ENCODE measurements at regions not wholly inside any gene's neighbourhood (a gene's known extent, or its start where the extent isn't known, plus 50 kb on each side); places are given as distances from the start of the nearest gene placed in this dataset.
"Not testable (repeated sequence)": the region's sequence is repeated elsewhere in the genome, so short reads cannot be mapped to it uniquely, and the experiment has no call there.

DNA sequence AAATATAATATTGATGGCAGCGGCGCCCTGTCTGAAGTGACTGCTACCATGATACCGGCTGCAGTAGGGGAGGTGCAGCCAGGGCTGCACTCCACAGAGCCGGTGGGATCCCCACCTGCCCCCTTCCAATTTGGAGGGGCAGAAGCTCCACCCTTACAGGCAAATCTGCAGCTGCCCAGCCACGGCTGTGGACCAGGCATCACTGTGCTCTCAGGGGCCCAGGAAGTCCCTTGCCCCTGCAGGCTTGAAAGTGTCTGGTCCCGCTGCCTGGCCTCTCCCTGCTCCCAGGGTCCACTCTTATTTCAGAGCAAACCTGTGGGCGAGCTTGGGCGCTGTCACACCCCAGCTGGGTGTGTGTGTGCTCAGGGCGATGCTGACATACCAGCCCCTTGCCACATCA is 172.7 kb upstream of the SMIM30 start:
- no peak for DNase-seq

DNA sequence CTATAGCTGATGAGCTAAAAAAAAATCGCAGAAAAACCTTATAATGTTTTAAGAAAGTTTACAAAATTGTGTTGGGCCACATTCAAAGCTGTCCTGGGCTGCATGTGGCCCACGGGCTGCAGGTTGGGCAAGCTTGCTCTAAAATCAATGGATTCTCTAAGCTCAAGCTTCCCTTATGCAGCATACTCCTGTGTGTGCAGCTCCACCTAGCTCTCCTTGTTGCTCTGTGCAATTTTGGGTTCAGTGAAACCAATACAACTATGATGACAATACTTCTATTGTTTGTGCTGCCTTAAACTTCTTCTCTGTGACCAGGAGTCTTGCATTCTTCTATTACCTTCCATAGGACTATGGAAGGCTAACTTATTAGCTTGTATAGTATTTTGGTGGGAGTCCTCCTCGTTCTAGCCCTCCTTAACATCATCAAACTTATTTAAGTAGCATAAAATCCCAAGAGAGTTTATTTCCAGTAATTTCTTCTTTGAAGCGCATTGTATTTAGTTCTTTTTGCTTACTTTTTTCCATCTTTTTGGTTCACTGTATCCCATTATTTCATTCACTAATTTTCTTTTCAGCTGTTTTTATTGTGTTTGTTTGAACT is 170.9 kb upstream of the SMIM30 start:
- no peak for DNase-seq

DNA sequence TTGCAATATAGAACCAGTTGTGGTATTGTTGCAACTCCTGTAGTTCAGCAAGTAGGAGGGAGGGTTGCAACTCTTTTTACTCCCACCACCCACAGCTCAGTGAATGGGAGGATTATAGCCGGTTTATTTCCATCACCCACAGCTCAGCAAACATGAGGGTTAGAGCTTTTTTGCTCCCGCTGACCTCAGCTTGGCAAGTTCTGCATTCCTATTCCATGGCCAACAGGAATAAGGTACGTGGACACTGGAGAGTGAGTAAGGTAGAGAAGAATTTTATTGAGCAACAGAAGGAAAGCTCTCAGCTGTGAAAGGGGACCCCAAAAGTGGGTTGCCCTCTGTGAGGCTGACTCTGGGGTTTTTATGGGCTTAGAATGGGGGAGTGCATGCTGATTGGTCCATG is 167.1 kb upstream of the SMIM30 start:
- no peak for DNase-seq

DNA sequence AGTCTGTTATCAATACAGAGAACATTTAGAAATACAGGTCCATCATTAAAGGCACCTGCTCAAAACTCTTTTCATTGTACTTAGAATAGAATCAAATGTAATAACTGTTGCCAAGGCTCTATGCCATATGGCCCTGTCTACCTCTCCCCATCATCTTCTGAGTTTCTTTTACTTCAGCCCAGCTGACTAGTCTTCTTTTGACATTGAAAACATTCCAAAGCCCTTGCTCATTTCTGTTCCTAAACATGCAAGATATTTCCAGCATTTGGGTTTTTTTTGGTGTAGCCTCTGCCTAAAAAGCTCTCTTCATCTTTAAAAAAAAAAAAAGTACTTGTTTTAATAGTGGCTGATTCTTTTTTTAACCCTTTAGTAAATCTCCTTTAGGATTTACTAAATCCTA is 165.5 kb upstream of the SMIM30 start:
- no peak for DNase-seq

DNA sequence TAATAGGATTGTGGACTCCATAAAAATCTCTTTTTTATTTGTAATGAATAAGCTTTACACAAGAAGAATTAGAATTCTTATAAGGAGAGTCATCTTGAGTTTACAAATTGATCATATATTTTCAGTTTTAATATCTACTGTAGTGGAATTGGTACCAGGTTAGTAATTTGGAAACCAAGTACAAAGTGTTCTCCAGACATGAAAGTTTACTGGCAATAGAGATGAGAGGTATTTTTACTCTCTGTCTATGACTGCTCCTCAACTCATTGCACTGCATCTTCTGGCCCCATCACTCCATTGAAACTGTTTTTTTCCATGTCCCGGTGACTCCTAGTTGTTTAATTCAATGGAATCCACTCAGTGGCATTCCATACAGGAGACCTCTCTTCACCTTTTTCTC is 164.5 kb upstream of the SMIM30 start:
- DNase-seq = no peak

DNA sequence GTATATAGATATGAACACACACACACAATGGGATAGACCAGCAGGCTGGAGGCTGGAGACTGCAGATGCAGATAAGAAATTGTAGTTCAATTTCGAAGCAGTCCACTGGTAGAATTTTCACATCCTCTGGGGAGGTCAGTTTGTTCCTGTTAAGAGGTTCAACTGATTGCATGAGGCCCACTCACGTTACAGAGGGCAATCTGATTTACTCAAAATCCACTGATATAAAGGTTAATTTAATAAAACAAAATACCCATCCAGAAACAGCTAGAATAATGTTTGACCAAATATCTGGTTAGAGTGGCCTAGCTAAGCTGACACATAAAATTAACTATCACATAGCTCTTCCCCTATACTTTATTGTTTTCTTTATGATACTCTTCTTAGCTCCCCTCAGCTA is 162.9 kb upstream of the SMIM30 start:
- DNase-seq = no peak

DNA sequence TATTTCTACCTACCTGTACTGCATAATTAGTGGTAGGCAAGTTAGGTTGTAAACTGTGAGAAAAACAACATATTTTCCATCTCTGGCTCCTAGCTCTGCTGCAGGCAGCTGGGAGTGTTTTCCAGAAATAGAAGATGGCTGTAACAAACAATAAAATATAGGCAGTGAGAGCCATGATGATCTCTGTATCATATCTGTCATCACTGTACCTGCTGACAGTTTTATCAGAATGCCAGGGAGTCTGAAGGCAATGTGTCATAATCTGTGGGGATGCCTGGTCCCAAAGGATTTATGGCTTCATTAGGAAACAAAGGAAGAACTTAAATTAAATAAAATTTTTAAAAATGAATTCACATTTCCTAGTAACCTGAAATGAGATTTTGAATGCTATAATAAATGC is 160.9 kb upstream of the SMIM30 start:
- DNase-seq = no peak

DNA sequence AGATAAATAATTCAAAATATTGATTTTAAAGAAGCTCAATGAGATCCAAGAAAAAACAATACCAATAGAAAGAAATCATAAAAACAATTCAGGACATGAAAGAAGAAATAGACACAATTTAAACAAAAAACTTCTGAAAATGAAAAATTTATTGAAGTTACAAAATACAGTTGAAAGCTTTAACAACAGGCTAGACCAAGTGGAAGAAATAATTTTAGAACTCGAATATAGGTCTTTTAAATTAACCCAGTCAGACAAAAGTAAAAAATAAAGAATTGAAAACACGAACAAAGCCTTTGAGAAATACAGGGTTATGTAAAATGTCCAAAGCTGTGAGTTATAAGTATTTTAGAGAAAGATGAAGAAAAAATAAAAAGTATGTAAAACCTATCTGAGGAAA is 152.4 kb upstream of the SMIM30 start:
- DNase-seq = no peak

DNA sequence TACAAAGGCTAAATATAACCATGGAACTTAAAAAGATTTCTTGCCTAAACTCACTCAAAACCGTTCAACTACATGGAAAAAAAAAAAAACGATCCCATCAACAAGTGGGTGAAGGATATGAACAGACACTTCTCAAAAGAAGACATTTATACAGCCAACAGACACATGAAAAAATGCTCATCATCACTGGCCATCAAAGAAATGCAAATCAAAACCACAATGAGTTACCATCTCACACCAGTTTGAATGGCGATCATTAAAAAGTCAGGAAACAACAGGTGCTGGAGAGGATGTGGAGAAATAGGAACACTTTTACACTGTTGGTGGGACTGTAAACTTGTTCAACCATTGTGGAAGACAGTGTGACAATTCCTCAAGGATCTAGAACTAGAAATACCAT is 151.2 kb upstream of the SMIM30 start:
- DNase-seq = not testable (repeated sequence)

DNA sequence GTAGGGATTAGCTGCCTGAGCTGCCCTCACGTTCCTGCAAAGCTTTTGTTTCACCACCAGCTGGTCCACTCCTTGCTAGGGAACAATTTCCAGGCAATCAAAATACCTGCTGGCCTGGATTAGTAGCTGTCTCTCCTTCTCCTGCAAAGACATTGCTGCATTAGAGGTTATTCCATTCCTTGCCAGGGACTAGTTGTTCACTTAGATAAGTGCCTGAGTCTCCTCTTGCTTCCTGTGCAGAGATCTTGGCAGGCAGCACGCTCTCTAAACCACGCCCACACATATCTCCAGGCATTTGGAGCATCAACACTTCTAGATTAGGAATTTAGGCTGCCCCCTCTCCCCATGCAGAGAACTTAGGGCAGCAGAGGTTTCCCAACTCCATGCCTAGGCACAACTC is 150.4 kb upstream of the SMIM30 start:
- DNase-seq = no peak

DNA sequence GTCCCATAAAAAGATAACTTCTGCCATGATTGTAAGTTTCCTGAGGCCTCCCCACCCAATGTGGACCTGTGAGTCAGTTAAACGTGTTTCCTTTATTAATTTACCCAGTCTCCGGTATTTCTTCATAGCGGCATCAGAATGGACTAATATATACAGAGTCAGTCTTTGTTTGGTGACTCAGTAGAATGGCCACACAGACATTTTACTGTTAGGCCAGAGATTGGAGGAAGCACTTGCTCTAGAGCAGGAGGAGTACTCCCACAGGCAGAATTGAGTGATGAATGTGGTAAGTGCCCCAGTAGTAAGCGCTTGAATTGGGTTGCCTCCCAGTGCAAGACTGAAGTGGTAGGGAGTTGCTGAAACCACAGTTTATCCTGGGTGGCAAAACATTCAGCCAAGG is 149.5 kb upstream of the SMIM30 start:
- no peak for DNase-seq

DNA sequence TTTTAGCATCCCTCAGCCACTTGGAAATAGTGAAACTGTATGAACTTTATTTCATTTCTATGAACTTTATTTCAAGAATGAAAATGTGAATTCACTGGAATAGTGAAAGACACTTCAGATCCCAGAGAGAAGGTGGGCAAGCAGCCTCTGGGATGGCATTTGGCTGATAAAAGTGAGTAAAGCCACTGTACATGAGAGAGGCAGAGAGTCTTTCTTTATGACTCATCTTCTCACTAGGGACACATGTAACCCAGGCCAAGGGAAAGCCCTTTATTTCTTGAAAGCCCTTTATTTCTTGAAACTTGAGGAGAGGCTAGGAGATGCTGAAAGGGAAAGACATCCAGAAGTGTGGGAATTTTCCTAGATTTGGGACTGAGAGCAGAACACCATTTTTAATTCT is 148.9 kb upstream of the SMIM30 start:
- DNase-seq = no peak

DNA sequence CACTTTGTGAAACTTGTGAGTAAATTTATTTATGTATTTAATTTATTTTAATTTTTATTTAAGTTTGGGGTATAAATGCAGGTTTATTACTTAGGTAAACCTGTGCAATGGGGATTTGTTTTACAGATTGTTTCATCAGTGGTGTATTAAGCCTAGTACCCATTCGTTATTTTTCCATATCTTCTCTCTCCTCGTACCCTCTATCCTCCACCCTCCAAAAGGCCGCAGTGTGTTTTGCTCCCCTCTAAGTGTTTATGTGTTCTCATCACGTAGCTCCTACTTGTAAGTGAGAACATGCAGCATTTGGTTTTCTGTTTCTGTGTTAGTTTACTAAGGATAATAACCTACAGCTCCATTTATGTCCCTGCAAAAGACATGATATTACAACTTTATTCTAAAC is 145.4 kb upstream of the SMIM30 start:
- DNase-seq = no peak

DNA sequence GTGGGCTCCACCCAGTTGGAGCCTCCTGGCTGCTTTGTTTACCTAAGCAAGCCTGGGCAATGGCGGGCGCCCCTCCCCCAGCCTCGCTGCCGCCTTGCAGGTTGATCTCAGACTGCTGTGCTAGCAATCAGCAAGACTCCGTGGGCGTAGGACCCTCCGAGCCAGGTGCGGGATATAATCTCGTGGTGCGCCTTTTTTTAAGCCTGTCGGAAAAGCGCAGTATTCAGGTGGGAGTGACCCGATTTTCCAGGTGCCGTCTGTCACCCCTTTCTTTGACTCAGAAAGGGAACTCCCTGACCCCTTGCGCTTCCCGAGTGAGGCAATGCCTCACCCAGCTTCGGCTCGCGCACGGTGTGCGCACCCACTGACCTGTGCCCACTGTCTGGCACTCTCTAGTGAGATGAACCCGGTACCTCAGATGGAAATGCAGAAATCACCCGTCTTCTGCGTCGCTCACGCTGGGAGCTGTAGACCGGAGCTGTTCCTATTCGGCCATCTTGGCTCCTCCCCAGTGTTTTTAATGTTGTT is 144.9 kb upstream of the SMIM30 start:
- DNase-seq = not testable (repeated sequence)

DNA sequence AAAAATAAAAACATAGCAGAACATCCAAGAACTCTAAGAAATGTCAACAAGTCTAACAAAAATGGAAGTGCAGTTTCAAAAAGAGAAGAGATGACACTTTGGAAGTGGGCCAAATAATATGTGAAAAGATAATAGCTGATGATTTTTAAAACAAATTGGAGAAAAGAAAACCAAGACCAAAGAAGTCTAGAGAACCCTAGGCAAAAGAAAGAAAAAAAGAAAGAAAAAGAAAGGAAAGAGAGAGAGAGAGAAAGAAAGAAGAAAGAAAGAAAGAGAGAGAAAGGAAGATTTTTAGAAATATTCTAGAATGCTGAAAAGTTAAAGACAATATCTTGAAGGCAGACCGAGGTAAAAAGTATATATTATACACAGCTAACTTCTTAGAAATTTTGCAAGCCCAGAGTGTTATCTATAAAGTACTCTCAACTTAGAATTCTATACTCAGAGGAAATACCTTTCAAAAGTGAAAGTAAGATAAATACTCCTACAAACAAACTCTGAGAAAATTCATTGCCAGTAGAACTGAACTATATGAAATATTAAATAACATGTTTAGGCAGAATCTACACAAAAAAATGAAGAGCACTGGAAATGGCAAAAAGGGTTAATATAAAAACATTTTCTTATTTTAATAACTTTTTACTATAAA is 138.7 kb upstream of the SMIM30 start:
- DNase-seq = no peak

DNA sequence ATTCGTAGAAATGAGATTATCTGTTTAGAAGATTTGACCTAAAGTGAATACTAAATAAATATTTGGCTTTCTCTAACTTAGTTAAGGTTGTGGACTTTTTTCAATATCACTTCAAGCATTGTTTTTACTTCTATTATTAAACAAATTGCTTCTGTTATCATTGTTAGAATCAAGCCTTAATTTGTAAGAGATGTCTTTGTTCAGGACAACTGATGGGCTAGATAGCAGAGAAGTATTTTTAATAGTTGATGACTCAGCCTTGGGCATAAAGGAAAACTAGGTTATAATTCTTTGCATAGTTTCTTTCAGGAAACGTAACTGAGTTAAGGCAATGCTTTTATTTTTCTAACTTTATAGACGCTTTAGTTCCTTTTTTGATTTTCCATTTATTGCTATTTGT is 128.8 kb upstream of the SMIM30 start:
- no peak for DNase-seq

DNA sequence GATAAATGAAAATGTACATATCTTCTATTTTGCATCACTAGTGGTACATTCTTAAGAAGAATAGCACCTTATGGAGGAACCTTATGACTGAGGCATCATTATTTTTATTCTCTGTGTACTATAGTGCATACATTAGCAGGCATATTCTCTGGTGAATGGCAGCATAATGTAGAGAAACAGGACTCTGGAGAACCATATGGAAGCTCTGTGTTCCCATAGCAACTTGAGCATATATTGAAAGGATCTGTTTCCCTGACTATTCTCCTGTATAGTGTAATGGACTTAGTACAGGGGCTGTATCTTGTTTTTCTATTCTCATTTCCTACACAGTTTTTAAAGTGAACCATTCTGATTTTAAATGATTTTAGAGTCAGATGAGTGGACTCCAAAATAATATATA is 128.4 kb upstream of the SMIM30 start:
- DNase-seq = no peak

DNA sequence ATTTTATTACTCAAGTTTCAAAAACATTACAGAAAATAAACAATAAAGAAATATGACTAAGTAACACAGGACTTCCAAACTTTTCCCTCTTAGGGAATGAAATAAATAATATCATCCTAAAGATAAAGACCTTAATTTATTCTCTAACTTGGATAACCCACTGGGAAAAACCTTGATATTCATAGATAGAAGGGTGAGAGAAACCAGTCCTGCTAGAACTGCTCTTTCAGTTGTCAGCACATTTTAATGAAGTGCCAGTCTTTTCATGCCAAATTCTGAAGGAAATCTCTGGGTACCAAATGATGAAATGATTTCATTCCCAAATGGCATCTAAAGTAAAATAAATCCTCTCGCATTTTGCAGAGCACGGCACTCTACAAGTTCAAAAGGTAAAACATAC is 114.5 kb upstream of the SMIM30 start:
- no peak for DNase-seq

DNA sequence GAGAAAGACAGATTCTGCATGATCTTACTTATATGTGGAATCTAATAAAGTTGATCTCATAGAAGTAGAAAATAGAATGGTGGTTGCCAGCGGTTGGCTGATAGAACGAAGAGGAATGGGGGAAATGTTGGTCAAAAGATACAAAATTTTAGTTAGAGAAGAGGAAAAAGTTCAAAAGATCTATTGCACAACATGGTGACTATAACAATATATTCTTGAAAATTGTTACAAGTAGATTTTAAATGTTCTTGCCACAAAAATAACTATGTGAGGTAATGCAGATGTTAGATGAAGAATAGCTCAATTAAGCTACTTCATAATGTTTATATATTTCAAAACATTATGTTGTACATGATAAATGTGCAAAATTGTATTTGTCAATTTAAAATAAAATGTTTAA is 112.3 kb upstream of the SMIM30 start:
- no peak for DNase-seq

DNA sequence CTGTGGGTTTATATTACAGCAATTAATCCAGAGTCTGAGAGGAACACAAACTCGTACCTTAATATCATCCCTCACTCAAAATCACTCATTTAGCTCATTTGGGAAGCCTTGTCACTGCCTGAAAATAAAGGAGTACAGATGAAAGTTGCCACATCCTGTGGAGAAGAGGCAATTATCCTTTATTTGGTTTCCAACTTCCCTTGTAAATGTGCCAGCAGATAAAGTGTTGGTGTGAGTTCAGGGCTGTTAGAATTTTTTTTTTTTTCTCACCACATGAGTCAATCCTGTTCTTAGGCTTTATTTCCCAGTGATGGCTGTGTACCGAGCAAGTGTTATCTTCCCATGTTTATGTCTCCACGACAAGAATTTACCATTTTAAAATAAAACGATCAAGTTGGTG is 99.0 kb upstream of the SMIM30 start:
- no peak for DNase-seq

DNA sequence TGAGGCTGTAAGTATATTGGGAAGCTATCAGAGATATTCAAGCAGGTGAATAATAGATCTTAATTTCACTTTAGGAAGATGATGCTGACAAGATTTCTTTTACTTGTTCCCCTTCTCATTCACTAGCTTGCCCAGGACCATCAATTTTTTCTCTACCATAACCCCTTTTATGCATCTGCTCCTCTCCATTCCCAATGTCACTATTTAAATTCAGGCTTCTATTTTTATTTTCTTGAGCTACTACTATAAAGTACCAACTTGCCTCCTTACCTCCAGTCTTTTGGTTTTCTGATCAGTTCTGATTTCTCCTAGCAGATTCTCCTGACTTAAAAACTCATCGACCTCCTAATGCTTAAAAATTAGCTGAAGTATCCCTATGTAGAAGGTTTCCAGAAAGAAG is 97.7 kb upstream of the SMIM30 start:
- no peak for DNase-seq

DNA sequence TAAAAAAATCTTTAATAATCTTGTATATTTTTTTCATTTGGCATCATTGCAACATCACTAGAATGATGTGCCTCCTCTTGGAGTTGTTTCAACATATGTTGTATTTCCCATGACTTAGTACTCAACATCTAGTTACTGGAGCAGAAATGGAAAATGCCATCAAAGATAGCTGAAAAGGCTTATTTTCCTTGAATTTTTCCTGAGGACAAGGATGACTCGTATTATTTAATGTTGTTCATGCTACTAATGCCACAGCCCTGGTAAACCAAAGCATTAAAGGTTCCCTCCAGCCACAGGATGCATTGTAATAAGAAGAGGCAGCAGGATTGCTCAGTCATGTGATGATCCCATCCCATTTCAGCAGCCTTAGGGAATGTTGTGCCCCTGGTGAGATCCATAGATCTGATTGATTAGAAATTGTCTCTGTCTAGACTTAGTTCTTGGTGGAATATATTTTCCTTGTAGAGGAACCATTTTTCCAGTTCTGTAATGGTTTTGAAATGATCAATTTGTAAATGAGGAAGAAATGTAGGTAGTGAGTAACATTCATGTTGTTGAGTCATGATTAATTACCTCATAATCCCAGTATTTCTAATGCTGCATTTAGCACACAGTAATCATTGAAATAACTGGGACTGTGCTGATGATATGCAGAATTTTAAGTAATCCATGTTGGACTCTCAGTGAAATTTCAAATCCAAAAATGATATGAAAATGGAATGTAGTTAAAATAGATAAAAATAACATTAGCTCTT is 91.3 kb upstream of the SMIM30 start:
- DNase-seq = no peak

DNA sequence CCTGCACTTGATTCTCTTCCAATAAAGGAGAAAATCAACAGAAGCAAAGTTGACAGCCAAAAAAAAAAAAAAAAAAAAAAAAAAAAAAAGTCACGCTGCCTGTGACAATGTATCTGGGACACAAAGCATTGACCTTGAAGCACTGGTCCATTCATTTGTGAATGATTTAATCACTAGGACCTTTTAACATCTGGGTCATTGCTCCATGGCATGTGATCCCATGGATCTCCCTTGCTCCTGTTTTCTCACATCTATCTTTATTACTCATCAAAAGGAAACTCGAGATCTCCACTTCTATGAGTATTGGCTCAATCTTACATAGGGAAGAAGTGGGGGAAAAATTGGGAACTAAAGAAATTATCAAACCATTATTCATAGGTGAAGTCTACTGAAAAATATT is 89.6 kb upstream of the SMIM30 start:
- DNase-seq = no peak

DNA sequence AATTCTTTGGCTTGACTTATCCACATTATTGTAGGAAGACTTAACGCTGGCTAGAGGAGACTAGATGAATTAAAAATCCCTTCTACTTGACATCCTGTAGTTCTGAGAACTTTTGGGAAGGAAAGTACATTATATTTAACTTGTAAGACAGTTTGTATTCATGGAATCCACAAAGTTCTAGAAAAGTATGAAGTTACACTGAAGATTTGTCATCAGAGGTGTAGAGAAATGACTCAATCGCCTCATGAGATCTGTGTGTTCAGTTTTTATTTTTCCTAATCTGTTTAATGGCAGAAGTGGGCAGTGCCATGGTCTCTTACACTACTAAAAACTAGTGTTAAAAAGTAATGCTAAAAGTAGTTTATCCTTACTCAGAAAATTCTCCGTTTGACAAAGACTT is 89.1 kb upstream of the SMIM30 start:
- DNase-seq = no peak

Data from stimulated activated CD4-positive, alpha-beta T cell treated with anti-CD3 and anti-CD28 coated beads, Interleukin-2, amount 100 ng/mL, for 48 hours (primary cell).